HEK293 (cell line): ENCODE measurements at regions not wholly inside any gene's neighbourhood (a gene's known extent, or its start where the extent isn't known, plus 50 kb on each side); places are given as distances from the start of the nearest gene placed in this dataset.

Experiments
- ATF2 ChIP-seq: fragments of 450-650 bp; formaldehyde crosslinking; IDR thresholded peaks from 2 replicates; pipeline ENCODE4 v1.5.1; 2016; ENCODE audit warnings: missing biosample characterization, missing genetic modification characterization, low read depth
- GLIS1 ChIP-seq: fragments of 450-650 bp; formaldehyde crosslinking; IDR thresholded peaks from 2 replicates; pipeline ENCODE4 v1.5.1; 2016; ENCODE audit warnings: missing biosample characterization, missing genetic modification characterization
- HOXA7 ChIP-seq: sonication (generic); formaldehyde crosslinking; IDR thresholded peaks from 2 replicates; pipeline ENCODE4 v1.8.1; 2022; ENCODE audit warnings: missing genetic modification reagents, borderline replicate concordance
- MEIS1 ChIP-seq: sonication (generic); formaldehyde crosslinking; IDR thresholded peaks from 2 replicates; pipeline ENCODE4 v1.8.1; 2022; ENCODE audit warnings: missing genetic modification reagents, mild to moderate bottlenecking, borderline replicate concordance
- OVOL3 ChIP-seq: fragments of 450-650 bp; formaldehyde crosslinking; IDR thresholded peaks from 2 replicates; pipeline ENCODE4 v1.5.1; 2016; ENCODE audit warnings: missing biosample characterization, missing genetic modification characterization
- SP7 ChIP-seq: fragments of 450-650 bp; formaldehyde crosslinking; IDR thresholded peaks from 2 replicates; pipeline ENCODE4 v1.5.1; 2016; ENCODE audit warnings: missing biosample characterization, missing genetic modification characterization
- TRIM28 ChIP-seq: IDR thresholded peaks from 2 replicates; pipeline ENCODE4 v1.6.1; 2011; ENCODE audit warnings: low read length, control low read depth, borderline replicate concordance
- ZBTB11 ChIP-seq: fragments of 450-650 bp; formaldehyde crosslinking; conservative IDR thresholded peaks from 2 replicates; pipeline ENCODE4 v1.5.1; 2016; ENCODE audit warnings: low read depth, missing biosample characterization, missing genetic modification characterization
- ZBTB20 ChIP-seq: fragments of 450-650 bp; formaldehyde crosslinking; IDR thresholded peaks from 2 replicates; pipeline ENCODE4 v1.5.1; 2016; ENCODE audit warnings: missing biosample characterization, missing genetic modification characterization
- ZBTB8A ChIP-seq: fragments of 450-650 bp; formaldehyde crosslinking; IDR thresholded peaks from 2 replicates; pipeline ENCODE4 v1.5.1; 2016; ENCODE audit warnings: missing biosample characterization, missing genetic modification characterization
- ZFP37 ChIP-seq: fragments of 450-650 bp; formaldehyde crosslinking; IDR thresholded peaks from 2 replicates; pipeline ENCODE4 v1.5.1; 2016; ENCODE audit warnings: missing biosample characterization, missing genetic modification characterization
- ZNF140 ChIP-seq: fragments of 450-650 bp; formaldehyde crosslinking; IDR thresholded peaks from 2 replicates; pipeline ENCODE4 v1.5.1; 2016; ENCODE audit warnings: missing biosample characterization, missing genetic modification characterization
- ZNF146 ChIP-seq: fragments of 450-650 bp; formaldehyde crosslinking; IDR thresholded peaks from 2 replicates; pipeline ENCODE4 v1.5.1; 2016; ENCODE audit warnings: missing biosample characterization, missing genetic modification characterization
- ZNF2 ChIP-seq: fragments of 450-650 bp; formaldehyde crosslinking; IDR thresholded peaks from 2 replicates; pipeline ENCODE4 v1.5.1; 2016; ENCODE audit warnings: missing biosample characterization, missing genetic modification characterization
- ZNF214 ChIP-seq: fragments of 450-650 bp; formaldehyde crosslinking; IDR thresholded peaks from 2 replicates; pipeline ENCODE4 v1.5.1; 2017; ENCODE audit warnings: missing biosample characterization, mild to moderate bottlenecking, missing genetic modification characterization, borderline replicate concordance
- ZNF266 ChIP-seq: fragments of 450-650 bp; formaldehyde crosslinking; IDR thresholded peaks from 2 replicates; pipeline ENCODE4 v1.5.1; 2016; ENCODE audit warnings: missing biosample characterization, missing genetic modification characterization, low read depth
- ZNF426 ChIP-seq: fragments of 450-650 bp; formaldehyde crosslinking; IDR thresholded peaks from 2 replicates; pipeline ENCODE4 v1.5.1; 2017; ENCODE audit warnings: missing biosample characterization, missing genetic modification characterization, mild to moderate bottlenecking, inconsistent platforms, moderate library complexity
- ZNF560 ChIP-seq: fragments of 450-650 bp; formaldehyde crosslinking; IDR thresholded peaks from 2 replicates; pipeline ENCODE4 v1.5.1; 2017; ENCODE audit warnings: missing biosample characterization, missing genetic modification characterization, borderline replicate concordance
- ZNF623 ChIP-seq: fragments of 450-650 bp; formaldehyde crosslinking; IDR thresholded peaks from 2 replicates; pipeline ENCODE4 v1.5.1; 2016; ENCODE audit warnings: missing biosample characterization, missing genetic modification characterization
- ZNF664 ChIP-seq: fragments of 450-650 bp; formaldehyde crosslinking; IDR thresholded peaks from 2 replicates; pipeline ENCODE4 v1.5.1; 2016; ENCODE audit warnings: missing biosample characterization, missing genetic modification characterization
- ZNF747 ChIP-seq: fragments of 450-650 bp; formaldehyde crosslinking; IDR thresholded peaks from 2 replicates; pipeline ENCODE4 v1.5.1; 2016; ENCODE audit warnings: missing biosample characterization, missing genetic modification characterization
- ZNF777 ChIP-seq: fragments of 450-650 bp; formaldehyde crosslinking; IDR thresholded peaks from 2 replicates; pipeline ENCODE4 v1.5.1; 2017; ENCODE audit warnings: missing biosample characterization, missing genetic modification characterization, borderline replicate concordance
- ZSCAN18 ChIP-seq: fragments of 450-650 bp; formaldehyde crosslinking; IDR thresholded peaks from 2 replicates; pipeline ENCODE4 v1.5.1; 2016; ENCODE audit warnings: missing biosample characterization, missing genetic modification characterization
- ZXDB ChIP-seq: fragments of 450-650 bp; formaldehyde crosslinking; IDR thresholded peaks from 2 replicates; pipeline ENCODE4 v1.5.1; 2016; ENCODE audit warnings: missing biosample characterization, missing genetic modification characterization
- TF ChIP-seq, protein P1 (sequence below): fragments of 450-650 bp; formaldehyde crosslinking; IDR thresholded peaks from 2 replicates; pipeline ENCODE4 v1.5.1; 2016; ENCODE audit warnings: missing biosample characterization, missing genetic modification characterization
- TF ChIP-seq, protein P2 (sequence below): IDR thresholded peaks from 2 replicates; pipeline ENCODE4 v1.6.1; 2011; ENCODE audit warnings: mild to moderate bottlenecking, low read depth, low read length, borderline replicate concordance
- TF ChIP-seq, protein P3 (sequence below): fragments of 450-650 bp; IDR thresholded peaks from 2 replicates; pipeline ENCODE4 v1.5.1; 2018; ENCODE audit warnings: missing biosample characterization, mild to moderate bottlenecking, missing genetic modification characterization
- TF ChIP-seq, protein P4 (sequence below): fragments of 450-650 bp; formaldehyde crosslinking; IDR thresholded peaks from 2 replicates; pipeline ENCODE4 v1.5.1; 2016; ENCODE audit warnings: missing biosample characterization, missing genetic modification characterization

GRCh38 chr14:58711382-58711781 lies 73.6 kb downstream of the DACT1 start (continued):
- TF ChIP-seq, protein P1, sequence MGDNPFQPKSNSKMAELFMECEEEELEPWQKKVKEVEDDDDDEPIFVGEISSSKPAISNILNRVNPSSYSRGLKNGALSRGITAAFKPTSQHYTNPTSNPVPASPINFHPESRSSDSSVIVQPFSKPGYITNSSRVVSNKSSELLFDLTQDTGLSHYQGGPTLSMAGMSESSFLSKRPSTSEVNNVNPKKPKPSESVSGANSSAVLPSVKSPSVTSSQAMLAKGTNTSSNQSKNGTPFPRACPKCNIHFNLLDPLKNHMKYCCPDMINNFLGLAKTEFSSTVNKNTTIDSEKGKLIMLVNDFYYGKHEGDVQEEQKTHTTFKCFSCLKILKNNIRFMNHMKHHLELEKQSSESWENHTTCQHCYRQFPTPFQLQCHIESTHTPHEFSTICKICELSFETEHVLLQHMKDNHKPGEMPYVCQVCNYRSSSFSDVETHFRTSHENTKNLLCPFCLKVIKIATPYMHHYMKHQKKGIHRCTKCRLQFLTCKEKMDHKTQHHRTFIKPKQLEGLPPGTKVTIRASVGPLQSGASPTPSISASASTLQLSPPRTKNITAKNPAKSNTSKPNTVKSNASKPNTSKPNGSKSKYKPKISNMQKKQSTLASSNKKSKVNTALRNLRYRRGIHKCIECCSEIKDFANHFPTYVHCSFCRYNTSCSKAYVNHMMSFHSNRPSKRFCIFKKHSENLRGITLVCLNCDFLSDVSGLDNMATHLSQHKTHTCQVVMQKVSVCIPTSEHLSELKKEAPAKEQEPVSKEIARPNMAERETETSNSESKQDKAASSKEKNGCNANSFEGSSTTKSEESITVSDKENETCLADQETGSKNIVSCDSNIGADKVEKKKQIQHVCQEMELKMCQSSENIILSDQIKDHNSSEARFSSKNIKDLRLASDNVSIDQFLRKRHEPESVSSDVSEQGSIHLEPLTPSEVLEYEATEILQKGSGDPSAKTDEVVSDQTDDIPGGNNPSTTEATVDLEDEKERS (tag by site-specific recombination) = no peak
- TF ChIP-seq ZBTB11 (tag by site-specific recombination) = peak; percentile 64
- TF ChIP-seq ZNF140 (tag by site-specific recombination) = peak; percentile 47; the same call in 1 of the 2 replicates
- peak; percentile 61; the same call in 1 of the 2 replicates for TF ChIP-seq ZNF560
- no peak for TF ChIP-seq TRIM28
- no peak for TF ChIP-seq ATF2 (tag by site-specific recombination)
- TF ChIP-seq ZNF2 (tag by site-specific recombination) = no peak
- no peak for TF ChIP-seq ZNF777 (tag by site-specific recombination)
- TF ChIP-seq ZBTB8A = peak; percentile 72
- no peak for TF ChIP-seq MEIS1 (CRISPR knock-in tag)
- no peak for TF ChIP-seq OVOL3 (tag by site-specific recombination)
- TF ChIP-seq, protein P2, sequence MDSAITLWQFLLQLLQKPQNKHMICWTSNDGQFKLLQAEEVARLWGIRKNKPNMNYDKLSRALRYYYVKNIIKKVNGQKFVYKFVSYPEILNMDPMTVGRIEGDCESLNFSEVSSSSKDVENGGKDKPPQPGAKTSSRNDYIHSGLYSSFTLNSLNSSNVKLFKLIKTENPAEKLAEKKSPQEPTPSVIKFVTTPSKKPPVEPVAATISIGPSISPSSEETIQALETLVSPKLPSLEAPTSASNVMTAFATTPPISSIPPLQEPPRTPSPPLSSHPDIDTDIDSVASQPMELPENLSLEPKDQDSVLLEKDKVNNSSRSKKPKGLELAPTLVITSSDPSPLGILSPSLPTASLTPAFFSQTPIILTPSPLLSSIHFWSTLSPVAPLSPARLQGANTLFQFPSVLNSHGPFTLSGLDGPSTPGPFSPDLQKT = no peak
- TF ChIP-seq ZNF623 (tag by site-specific recombination) = peak; percentile 59
- TF ChIP-seq, protein P3, sequence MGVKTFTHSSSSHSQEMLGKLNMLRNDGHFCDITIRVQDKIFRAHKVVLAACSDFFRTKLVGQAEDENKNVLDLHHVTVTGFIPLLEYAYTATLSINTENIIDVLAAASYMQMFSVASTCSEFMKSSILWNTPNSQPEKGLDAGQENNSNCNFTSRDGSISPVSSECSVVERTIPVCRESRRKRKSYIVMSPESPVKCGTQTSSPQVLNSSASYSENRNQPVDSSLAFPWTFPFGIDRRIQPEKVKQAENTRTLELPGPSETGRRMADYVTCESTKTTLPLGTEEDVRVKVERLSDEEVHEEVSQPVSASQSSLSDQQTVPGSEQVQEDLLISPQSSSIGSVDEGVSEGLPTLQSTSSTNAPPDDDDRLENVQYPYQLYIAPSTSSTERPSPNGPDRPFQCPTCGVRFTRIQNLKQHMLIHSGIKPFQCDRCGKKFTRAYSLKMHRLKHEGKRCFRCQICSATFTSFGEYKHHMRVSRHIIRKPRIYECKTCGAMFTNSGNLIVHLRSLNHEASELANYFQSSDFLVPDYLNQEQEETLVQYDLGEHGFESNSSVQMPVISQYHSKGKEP (tag by site-specific recombination) = no peak
- peak; percentile 79 for TF ChIP-seq ZNF426
- no peak for TF ChIP-seq ZNF747 (tag by site-specific recombination)
- TF ChIP-seq ZNF146 (tag by site-specific recombination) = no peak
- TF ChIP-seq ZNF266 (tag by site-specific recombination) = peak; percentile 76; the same call in 1 of the 2 replicates
- TF ChIP-seq ZNF214 (tag by site-specific recombination) = no peak
- peak; percentile 34; the same call in 1 of the 2 replicates for TF ChIP-seq ZNF664 (tag by site-specific recombination)
- TF ChIP-seq ZFP37 (tag by site-specific recombination) = no peak
- no peak for TF ChIP-seq GLIS1
- TF ChIP-seq SP7 (tag by site-specific recombination) = no peak
- TF ChIP-seq ZXDB = peak; percentile 45; the same call in 1 of the 2 replicates
- TF ChIP-seq HOXA7 (CRISPR knock-in tag) = no peak
- TF ChIP-seq, protein P4, sequence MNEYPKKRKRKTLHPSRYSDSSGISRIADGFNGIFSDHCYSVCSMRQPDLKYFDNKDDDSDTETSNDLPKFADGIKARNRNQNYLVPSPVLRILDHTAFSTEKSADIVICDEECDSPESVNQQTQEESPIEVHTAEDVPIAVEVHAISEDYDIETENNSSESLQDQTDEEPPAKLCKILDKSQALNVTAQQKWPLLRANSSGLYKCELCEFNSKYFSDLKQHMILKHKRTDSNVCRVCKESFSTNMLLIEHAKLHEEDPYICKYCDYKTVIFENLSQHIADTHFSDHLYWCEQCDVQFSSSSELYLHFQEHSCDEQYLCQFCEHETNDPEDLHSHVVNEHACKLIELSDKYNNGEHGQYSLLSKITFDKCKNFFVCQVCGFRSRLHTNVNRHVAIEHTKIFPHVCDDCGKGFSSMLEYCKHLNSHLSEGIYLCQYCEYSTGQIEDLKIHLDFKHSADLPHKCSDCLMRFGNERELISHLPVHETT (tag by site-specific recombination) = no peak
- no peak for TF ChIP-seq ZSCAN18 (tag by site-specific recombination)
- TF ChIP-seq ZBTB20 (tag by site-specific recombination) = no peak
